Left cardiac atrium (tissue), 4 donors: ENCODE measurements at regions not wholly inside any gene's neighbourhood (a gene's known extent, or its start where the extent isn't known, plus 50 kb on each side); places are given as distances from the start of the nearest gene placed in this dataset.
A peak's percentile ranks its signal among the peaks of the same experiment; 100 is the strongest.
"Not testable (repeated sequence)": the region's sequence is repeated elsewhere in the genome, so short reads cannot be mapped to it uniquely, and the experiment has no call there.

Source experiments
- ATAC-seq, 2 donors: fragments of 200-7000 bp; cut with Tn5 transposase; one replicate each; pipeline ENCODE4 v1.9.1; 2020; ENCODE audit warnings: mild to moderate bottlenecking in 2 of 2, moderate library complexity in 2 of 2
- DNase-seq: peaks from one replicate; pipeline ENCODE4 v3.0.0-alpha.2; 2020
- intact Hi-C, 2 donors: fragments of 100-400 bp; cut with DNase I; formaldehyde crosslinking; loops; one replicate each; pipeline versions ENCODE4 v1.14.1 to v1.15.1; 2022 to 2023
- donor health status: DM: no; HTN: yes; CAD: no.
- donor health status: DM: no; HTN: yes; CAD: no; lungs with severe emphysema.
- donor health status: DM: yes; HTN: yes; CAD: no.
- donor health status: Dilated cardiomyopathy.

GRCh38 chr6:168255283-168255881 lies 64.2 kb downstream of the DACT2 start:
- intact Hi-C loops: no loop called here

GRCh38 chr6:168252267-168252666 lies 67.3 kb downstream of the DACT2 start:
- intact Hi-C loops: no loop called here
- no peak for ATAC-seq
- DNase-seq: no peak

More at GRCh38 chr6:168255283-168255881, 64.2 kb downstream of the DACT2 start:
- DNase-seq (no peak), ATAC-seq (no peak)

- ATAC-seq: no peak
- intact Hi-C loops: no loop called here
- no peak for DNase-seq
Observed at GRCh38 chr6:168250250-168250649, 69.3 kb downstream of the DACT2 start.

- ATAC-seq: no peak
- no peak for DNase-seq
- intact Hi-C loops: no loop called here
Observed at GRCh38 chr6:168249746-168250145, 69.8 kb downstream of the DACT2 start.

DNA sequence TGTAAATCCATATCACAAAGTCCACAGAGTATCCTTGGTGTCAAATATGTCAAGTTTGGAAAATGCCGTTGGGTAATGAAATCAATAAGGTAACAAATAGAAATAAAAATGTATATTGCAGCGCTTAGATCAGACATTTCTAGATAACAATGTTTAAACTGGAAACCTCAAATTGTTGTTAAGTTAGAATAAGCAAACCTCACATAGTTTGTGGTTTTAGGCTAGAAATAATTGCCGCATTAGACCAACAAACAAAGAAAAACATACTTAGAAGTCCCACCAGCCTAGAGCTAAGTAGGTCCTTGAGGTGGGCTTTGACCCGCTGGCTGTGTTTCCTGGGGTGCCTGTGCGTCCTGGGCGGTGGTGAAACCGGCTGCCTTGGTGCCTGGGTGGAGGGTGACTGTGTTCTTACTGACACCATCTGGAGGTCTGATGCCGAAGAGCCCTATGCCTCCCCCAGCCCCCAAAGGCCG lies 71.4 kb downstream of the DACT2 start:
- no peak for ATAC-seq
- intact Hi-C loops: no loop called here

GRCh38 chr6:168247443-168248147 lies 72.0 kb downstream of the DACT2 start:
- DNase-seq (peak; percentile 57), ATAC-seq (peak in 1 of 2 donors; percentile 52)
- intact Hi-C loops: no loop called here

More for the DNA sequence above, 71.4 kb downstream of the DACT2 start:
- no peak for DNase-seq

GRCh38 chr6:168244961-168245551 lies 74.5 kb downstream of the DACT2 start:
- DNase-seq (no peak), ATAC-seq (no peak)
- intact Hi-C loops: no loop called here

DNA sequence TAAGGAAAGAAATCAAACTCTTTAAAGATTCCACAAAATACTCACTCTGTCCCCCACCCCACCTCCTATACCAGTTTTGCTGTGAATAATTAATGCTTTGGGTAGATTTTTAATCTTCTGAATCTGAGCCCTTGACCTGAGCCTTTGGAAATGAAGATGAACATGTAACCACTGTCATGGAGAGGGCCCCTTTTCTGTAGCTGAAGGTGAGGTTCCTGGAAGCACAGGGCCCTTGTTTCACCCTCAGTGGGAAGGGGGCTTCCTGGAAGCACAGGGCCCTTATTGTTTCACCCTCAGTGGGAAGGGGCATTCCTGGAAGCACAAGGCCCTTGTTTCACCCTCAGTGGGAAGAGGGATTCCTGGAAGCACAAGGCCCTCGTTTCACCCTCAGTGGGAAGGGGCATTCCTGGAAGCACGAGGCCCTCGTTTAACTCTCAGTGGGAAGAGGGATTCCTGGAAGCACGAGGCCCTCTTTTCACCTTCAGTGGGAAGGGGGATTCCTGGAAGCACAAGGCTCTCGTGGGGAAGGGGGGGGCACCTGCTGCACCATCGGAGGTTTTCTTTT lies 75.7 kb downstream of the DACT2 start:
- ATAC-seq (no peak), DNase-seq (no peak)
- intact Hi-C loops: no loop called here

DNA sequence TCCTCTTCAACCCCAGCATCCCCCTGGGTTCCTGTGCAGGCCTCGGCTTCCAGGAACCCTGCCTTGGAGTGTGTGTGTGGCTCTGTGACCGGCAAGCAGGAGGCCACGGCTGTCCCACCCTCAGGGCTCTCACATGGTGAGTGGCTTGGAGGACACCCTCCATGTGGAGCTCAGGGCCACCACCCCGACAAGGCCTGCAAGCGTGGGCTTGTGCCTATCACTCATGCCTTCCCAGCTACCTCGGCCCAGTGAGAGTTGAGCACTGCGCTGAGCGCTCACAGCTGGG lies 76.7 kb downstream of the DACT2 start:
- intact Hi-C loops: no loop called here
- ATAC-seq: no peak
- no peak for DNase-seq

DNA sequence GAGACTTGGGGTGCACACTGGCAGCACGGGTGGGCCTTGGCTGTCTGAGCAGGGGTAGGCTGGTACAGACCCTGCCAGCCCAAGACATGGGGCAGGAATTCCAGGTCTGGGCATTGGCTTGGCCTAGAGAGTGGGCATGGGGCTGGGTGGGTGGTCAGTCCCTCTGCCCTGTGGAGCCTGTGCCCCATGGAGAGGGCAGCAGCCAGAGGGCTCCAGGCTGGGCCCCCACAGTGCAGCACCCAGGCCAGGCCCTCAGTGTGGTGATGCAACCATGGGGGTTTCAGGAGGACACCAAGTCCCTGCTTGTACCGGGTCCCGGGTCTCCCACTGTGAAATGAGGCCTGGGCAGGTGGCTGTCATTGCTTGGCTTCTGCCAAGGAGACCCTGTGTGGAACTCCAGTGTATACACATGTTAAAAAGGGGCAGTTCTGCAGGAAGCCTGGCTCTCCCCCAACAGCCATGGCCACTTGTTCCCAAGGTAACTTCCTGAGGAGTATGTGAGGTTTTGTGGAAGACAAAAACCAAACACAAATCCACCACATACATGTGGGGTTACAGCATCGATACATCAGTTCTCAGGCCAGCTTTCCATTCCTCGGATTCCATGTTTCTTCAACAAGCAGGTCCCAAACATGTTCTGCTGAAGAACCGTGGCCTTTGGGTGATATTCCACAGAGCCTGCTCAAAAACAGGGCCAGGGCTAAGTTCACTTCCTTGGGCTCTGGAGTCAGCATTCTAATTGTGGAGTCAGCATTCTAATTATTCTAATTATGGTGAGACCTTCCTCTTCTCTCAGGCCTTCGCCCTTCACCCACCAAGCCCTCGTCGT lies 77.3 kb downstream of the DACT2 start:
- intact Hi-C loops: no loop called here
- no peak for DNase-seq
- ATAC-seq: no peak

- no peak for DNase-seq
- ATAC-seq: peak; percentile 56 to 71
- intact Hi-C loops: no loop called here
Observed at GRCh38 chr6:168240160-168240559, 79.4 kb downstream of the DACT2 start.

DNA sequence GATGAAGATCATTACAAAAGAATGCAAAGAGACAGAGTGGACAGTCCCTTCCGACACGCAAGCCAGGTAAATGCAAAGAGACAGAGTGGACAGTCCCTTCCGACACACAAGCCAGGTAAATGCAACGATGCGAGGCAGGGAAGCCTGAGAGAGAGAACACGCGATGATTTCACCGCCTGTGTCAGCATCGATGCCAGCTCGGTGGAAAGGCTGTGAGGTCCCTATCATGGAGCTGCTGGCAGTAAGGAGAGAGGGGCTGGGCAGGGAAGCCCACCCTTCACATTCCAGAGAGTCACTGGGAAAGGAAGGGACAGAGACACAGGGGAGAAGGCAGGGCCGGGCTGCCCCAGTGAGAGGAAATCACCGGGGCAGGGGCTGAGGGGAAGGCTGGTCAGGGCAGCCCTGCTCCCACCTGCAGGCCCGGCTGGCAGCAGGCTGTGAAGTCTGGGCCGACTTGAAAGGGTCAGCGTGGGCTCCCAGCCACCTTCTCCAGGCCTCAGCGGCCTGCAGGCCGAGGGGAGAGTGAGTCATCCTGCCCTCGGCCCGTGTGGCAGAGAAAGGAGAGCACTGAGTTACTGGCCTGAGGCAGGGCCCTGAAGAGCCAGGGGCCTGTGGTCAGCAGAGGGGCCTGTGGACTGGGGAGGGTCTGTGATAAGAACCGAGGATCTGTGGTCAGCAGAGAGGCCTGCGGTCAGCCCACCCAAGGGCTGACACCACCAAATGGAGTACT lies 80.4 kb downstream of the DACT2 start:
- peak; percentile 53 to 93 for ATAC-seq
- DNase-seq: no peak
- intact Hi-C loops: no loop called here

DNA sequence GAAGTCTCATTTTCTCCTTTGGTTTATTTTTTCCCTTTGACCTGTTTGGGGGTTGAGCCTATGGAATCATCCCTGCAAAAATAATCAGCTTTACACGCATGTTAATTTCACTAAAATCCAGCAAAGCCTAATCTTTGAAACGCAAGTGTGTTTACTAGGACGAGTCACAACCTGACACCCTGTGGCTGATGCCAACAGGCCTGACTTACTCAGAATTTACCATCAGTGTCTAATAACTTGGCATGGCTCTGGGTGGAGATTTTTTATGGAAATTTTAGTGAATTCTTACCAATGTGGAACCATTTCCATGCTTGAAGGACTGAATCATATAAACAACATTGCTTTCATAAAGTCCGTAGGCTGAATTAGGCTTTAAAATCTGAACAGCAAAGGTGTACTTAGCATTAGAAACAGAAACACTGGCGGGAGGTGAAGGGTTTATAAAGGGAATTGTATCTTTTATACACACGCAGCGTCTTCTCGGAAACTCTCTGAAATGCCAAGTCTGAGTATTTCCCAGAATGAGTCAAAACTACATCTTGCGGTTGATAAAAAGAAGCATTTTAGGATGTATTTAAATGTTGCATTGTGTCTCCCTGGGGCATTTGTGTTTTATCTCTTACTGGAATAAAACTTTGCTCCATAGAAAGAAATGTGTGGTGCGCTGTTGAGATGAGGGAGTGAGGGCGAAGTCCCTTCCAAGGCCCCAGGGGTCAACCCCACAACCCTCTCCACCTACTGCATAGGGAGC lies 81.2 kb downstream of the DACT2 start:
- intact Hi-C loops: no loop called here
- no peak for ATAC-seq
- no peak for DNase-seq

GRCh38 chr6:168233875-168234213 lies 85.7 kb downstream of the DACT2 start:
- ATAC-seq, intact Hi-C loops, DNase-seq: not testable (repeated sequence)

- no peak for ATAC-seq
- no peak for DNase-seq
- intact Hi-C loops: no loop called here
Observed at GRCh38 chr6:168232989-168233874, 86.3 kb downstream of the DACT2 start.

DNA sequence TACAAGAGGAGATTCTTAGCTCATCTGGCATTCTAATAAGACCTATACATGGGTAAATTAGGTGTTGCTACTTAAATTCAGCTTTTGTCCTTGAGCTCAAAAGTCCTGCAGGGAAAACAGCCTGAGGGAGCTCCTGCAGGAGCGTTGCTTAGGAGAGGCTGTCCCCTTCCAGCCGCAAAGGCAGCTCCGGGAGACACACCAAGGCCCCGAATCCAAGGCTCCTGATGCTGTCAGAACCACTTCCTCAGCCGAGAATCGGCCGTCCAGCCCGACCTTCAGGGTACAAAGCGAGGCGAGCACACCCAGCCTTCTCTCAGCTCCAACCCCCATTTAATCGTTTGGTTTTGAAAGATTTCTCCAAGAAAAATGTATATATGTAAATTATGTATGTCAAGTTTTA lies 87.0 kb downstream of the DACT2 start:
- intact Hi-C loops: no loop called here
- ATAC-seq (no peak), DNase-seq (no peak)

DNA sequence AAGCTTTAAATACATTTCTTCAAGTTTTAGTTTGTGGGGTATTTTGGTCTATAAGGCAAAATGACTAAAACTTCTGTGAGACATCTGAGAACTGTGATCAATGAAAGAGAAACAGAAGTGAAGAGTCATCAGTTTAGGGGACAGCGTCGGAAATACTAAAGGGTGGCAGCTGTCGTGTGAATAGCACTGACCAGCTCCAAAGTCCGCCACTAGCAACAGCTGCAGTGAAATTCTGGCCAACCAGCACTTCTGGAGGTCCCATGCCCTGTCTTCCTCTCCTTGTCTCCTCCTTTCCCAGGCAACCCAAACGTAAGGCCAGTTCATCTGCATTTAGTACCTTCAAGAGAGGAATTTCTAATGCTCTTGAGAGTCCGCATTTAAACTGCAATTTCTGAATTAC lies 87.5 kb downstream of the DACT2 start:
- DNase-seq (no peak), ATAC-seq (no peak)
- intact Hi-C loops: no loop called here
